ENCODE measurements at regions not wholly inside any gene's neighbourhood (a gene's known extent, or its start where the extent isn't known, plus 50 kb on each side); places are given as distances from the start of the nearest gene placed in this dataset.
A peak's percentile ranks its signal among the peaks of the same experiment; 100 is the strongest.
"Not testable (repeated sequence)": the region's sequence is repeated elsewhere in the genome, so short reads cannot be mapped to it uniquely, and the experiment has no call there.

DNA sequence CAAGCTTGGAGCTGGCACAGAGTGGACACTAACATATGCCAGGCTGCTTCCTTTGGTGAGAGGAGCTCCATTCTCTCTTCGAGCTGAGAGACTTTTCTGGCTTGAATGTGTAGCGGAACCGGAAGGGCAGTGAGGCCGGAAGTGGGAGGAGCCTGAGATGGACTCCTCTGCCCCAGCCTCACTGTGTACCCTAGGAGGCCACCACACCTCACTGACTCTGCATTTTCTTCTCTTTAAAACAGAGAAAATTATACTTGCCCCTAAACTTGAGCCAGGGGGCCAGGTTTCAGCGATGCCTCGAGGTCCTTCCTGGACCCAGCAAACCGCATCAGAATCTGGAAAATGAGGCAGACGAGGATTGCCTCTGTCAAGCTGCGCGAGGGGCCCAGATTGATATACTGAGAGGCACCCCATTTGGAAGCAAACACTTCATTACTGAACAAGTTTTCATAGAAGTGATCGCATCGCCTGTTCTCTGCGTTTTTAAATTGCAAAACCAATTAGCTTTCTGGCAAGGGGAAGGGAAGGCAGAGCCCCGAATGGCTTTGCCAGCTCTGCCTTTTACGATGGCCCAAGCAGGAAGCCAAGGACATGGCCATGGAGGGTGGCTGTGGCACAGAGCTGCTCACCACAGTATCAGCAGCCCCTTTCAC, 708.1 kb downstream of the PTPRU start:
- DNase-seq (ENCODE audit: low spot score): no peak

- no peak for DNase-seq (ENCODE audit: low spot score)
These were observed 706.7 kb downstream of the PTPRU start for GRCh38 chr1:29943034-29943433.

GRCh38 chr1:29939079-29939478, 702.8 kb downstream of the PTPRU start:
- no peak for DNase-seq (ENCODE audit: low spot score)

- DNase-seq (ENCODE audit: low spot score): no peak
These were observed 701.0 kb downstream of the PTPRU start for GRCh38 chr1:29937356-29937755.

DNA sequence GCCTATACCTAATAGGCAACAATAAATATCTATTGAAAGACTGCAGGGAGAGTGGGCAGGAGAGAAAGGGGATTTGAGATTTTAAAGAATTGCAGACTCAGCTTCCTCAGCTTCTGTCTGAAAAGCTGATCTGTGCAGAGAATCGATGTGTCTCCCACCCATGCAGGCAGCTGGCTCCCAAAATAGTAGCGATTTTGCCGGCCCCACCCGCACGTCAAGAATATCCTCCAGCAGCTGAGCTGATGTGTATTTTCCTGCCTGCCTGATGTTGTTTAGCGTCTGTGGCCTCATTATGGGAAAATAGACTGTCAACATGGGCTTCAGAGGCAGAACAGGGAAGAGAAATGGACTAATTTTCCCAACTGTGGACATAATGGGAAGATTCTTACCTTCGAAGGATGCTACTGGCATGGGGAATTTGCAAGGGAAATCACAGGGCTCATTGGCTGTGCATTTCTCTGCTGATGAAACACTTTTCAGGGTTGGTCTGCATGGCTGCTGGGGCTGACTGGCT, 699.8 kb downstream of the PTPRU start:
- no peak for DNase-seq (ENCODE audit: low spot score)

DNA sequence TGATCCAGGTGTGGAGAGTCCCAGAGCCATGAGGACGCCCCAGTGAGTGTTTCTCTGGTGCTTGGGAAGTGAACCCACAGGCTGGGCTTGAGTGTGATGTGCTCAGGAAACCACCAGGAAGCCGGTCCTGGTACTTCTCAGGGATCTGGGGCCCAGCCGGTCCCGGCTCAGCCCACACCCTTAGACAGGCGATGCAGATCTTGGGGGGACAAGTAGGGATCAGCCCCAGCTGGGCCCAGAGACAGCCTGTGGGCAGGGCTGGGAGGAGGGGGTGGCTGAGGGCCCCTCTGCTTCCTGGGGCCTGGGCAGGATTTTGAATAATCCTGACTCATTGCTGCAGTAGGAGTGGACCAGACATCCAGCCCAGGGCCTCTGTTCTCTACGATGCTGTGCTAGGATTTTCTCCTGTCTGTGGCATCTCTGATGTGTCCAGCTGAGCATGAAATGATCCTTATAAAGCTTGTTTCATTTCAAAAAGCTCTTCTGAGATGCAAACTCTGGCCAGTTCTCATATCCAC, 698.0 kb downstream of the PTPRU start:
- DNase-seq (ENCODE audit: low spot score): no peak

DNA sequence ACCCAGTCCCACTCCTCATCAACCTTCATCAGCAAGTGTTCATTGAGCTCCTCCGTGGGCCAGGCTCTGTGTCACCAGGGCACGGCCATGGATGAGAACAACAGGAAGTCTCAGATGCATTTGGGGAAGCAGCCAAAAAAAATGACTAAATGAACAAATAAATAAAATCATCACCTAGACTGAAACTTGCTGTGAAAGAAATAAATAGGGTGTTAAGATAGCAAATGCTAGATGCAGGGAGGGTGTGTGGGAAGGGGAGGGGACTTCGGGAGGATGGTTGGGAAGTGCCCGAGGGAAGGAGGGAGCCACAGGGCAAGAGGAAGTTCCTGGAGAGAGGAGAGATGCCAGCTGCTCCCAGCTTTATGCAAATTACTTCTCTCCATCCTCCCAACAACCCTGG, 696.7 kb downstream of the PTPRU start:
- DNase-seq (ENCODE audit: low spot score): no peak

DNA sequence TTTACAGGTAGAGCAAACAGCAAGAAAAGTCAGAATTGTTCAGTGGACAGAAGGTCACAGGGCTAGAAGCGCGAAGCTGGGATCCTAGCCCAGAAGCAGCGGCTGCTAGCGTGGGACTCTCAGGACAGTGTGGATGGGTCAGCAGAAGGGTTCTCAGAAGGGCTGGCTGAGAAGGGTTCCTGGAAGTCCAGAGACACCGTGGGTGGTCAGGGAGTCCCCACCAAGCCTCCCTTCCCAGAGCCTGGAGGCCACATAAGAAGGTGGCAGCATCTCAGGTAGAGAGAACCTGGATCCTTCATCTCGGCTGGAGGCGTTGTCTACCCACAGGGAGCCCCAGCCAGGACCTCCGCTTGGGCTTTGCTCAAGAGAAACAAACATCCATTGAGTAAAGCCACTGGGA, 696.3 kb downstream of the PTPRU start:
- no peak for DNase-seq (ENCODE audit: low spot score)

DNA sequence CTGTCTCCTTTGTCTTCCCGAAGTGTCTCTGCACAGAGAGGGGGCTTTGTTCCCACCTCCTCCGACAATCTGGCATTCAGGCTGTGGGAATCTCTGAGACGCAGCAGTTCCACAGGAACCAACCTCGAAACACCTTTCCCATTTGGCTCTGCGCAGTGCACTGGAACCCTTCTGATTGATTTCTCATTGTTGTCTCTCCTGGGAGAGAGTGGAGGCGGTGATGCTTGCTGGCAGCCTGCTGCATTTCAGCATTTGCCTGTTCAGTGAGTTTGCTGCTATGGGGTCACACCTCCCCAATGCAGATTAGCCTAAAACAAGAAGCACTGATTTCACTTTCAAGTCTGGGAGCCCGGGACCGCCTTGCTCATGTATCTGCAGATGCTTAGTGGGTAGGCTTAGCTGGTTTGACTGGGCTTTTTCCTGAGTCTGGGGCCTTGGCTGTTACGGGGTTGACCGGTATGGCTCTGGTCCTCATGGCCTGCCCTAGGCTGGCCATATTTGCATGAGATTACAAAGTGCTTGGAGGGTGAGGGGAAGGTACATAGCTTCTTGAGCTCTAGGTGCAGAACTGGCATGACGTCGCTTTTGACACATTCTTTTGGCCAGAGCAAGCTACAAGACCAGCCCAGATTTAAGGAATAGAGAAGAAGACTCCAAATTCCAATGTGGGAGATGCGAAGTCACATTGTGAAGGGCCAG, 695.3 kb downstream of the PTPRU start:
- DNase-seq (ENCODE audit: low spot score): peak; percentile 27

DNA sequence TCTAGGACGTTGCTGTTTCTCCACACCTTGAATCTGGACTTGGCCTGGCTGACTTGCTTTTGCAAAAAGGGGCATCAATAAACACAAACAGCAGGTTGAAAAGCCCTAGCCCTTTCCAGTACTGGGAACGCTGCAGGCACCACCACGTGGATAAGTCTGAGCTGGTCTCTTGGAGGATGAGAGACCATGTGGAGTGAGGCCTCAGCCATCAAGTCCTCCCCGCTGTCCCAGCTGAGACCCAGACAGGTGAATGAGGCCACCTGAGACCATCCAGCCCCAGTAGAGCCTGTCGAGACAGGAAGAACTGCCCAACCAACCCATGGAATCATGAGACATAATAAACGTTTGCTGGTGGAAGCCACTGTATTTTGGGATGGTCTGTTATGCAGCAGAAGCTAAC, 688.7 kb downstream of the PTPRU start:
- no peak for DNase-seq (ENCODE audit: low spot score)

DNA sequence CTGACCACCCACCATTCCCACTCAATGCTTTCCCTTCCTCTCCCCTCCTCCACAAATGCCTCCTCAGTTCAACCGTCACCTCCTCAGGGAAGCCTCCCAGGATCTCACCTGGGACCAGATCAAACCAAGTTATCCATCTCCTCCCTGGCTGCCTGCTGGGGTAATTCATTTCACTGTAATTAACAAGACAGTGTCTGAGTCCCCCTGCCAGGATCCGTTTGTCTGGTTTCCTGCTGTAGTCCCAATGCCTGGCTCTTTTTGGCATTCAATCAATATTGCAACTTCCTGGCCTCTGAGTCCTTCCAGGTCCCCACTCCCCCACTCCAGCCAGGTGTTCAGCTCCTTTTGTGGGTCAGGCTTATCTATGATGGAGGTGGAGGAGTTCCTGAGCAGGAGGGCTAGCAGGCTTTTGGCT, 687.7 kb downstream of the PTPRU start:
- no peak for DNase-seq (ENCODE audit: low spot score)

GRCh38 chr1:29921741-29922140, 685.4 kb downstream of the PTPRU start:
- peak; percentile 31 for DNase-seq (ENCODE audit: low spot score)

- no peak for DNase-seq (ENCODE audit: low spot score)
These were observed 684.5 kb downstream of the PTPRU start for GRCh38 chr1:29920784-29921183.

- DNase-seq (ENCODE audit: low spot score): no peak
These were observed 684.0 kb downstream of the PTPRU start for GRCh38 chr1:29920316-29920715.

DNA sequence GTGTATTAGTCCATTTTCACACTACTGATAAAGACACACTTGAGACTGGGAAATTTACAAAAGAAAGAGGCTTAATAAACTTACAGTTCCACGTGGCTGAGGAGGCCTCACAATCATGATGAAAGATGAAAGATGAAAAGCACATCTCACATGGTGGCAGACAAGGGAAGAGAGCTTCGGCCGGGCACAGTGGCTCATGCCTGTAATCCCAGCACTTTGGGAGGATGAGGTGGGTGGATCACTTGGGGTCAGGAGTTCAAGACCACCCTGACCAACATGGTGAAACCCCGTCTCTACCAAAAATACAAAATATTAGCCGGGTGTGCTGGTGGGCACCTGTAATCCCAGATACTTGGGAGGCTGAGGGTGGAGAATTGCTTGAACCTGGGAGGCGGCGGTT, 682.7 kb downstream of the PTPRU start:
- not testable (repeated sequence) for DNase-seq (ENCODE audit: low spot score)

DNA sequence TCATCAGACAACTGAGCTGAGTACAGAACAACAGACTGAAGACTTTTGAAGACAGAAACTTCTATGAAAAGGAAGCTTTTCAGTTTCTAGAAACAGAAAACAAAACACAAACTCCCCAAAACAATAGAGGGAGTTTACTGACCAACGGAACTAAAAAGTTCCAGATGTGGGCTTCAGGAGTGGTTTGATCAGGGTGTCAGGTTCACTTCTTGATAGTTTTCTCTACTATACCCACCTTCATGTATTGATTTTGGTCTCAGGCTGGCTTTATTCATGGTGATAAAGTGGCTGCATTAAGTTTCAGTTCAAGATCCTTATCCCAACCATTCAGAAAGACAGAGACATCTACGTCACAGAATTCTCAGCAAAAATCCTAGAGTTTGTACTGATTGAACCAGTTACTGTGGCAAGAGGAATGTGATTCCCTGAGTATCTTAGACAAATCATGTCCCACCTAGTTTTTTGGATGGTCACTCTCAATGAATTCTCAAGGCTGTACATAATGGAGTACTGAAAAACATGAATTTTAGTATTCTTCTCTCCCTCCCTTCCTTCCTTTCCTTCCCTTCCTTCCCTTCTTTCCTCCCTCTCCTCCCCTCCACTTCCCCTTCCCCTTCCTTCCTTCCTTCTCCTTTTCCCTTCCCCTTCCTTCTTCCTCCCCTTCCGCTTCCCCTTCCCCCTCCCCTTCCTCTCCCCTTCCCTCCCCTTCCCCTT, 680.5 kb downstream of the PTPRU start:
- DNase-seq (ENCODE audit: low spot score): no peak

GRCh38 chr1:29914936-29915335, 678.6 kb downstream of the PTPRU start:
- DNase-seq (ENCODE audit: low spot score): no peak

DNA sequence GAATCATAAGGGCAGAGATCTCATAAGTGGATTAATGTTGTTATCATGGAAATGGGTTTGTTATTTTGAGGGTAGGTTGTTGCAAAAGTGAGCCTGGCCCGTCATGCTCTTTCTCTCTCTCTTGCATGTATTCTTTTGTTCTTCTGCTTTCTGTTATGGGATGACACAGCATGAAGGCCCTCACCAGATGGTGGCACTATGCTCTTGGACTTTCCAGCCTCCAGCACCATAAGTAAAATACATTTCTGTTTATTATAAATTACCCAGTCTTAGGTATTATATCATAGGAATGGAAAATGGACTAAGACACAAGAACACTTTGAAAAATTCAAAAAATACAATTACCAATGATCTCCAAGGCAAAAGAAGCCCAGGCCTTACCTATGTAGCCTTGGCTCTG, 676.1 kb downstream of the PTPRU start:
- peak; percentile 13 for DNase-seq (ENCODE audit: low spot score)

GRCh38 chr1:29909962-29910361, 673.6 kb downstream of the PTPRU start:
- DNase-seq (ENCODE audit: low spot score): no peak

- no peak for DNase-seq (ENCODE audit: low spot score)
These were observed 671.3 kb downstream of the PTPRU start for GRCh38 chr1:29907596-29907995.

DNA sequence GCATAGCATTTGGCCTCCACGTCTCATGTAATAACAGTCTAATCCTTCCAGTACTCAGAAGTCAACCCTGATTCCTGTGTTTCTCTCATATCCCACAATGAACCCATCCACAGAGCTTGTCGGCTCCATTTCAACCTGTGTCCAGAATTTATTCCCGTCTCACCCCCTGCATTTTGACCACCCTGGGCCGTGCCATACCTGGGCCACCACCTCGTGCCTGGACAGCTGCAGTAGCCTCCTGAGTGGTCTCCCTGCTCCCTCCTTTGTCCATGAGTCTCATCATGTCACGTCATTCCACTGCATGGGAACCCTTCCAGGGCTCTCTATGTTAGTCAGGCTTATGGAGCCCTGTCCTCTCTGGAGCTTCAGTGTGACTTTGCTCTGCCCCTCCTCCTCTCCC, 670.6 kb downstream of the PTPRU start:
- no peak for DNase-seq (ENCODE audit: low spot score)

DNA sequence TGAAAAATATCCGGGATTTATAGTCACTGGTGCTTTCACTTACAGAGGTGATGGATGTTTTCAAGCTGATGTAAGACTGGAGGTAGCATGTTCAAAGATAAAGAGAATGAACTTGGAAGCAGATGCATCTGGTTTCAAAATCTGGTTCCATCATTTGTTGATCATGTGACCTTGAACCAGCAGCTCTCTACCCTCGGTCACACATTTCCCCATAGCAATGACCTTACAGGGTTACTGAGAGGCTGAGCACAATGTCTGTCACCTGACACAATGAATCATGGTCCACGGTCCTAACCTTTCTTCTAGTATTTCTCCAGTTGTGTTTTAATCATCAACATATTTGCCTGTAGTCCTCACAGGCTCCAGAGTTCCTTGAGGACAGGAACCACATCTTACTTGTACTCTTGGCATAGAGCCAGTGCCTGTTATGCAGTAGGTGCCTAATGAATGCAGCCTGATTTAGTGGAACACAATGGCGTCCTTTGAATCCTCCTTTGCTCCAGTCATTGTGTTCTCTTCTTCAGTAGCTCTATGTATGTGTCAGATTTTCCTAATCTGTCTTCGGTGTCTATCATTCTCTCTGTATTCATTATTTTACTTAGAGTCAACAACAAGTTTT, 667.3 kb downstream of the PTPRU start:
- no peak for DNase-seq (ENCODE audit: low spot score)

Data from Ammon's horn (tissue), 1 donor.